ENCODE measurements at regions not wholly inside any gene's neighbourhood (a gene's known extent, or its start where the extent isn't known, plus 50 kb on each side); places are given as distances from the start of the nearest gene placed in this dataset.

DNA sequence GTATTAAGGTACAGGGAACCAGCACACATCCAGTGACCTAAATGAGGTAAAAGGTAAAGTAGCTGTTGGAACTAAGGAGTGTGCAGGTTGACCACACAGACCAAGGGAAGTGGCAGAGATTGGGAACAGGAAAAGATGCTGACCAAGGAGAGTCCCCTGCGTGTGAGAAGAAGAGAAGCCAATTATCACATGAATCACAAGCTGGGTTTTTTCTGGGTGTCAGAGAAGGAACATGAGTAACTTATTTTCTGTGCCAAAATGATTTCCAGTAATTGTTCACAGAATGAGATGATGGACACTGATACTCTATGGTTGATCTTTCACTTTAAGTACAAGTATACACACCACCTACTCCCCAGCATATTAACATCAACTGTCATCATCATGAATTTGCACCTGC is 130.7 kb upstream of the ACO1 start:
- TF ChIP-seq, protein P1, sequence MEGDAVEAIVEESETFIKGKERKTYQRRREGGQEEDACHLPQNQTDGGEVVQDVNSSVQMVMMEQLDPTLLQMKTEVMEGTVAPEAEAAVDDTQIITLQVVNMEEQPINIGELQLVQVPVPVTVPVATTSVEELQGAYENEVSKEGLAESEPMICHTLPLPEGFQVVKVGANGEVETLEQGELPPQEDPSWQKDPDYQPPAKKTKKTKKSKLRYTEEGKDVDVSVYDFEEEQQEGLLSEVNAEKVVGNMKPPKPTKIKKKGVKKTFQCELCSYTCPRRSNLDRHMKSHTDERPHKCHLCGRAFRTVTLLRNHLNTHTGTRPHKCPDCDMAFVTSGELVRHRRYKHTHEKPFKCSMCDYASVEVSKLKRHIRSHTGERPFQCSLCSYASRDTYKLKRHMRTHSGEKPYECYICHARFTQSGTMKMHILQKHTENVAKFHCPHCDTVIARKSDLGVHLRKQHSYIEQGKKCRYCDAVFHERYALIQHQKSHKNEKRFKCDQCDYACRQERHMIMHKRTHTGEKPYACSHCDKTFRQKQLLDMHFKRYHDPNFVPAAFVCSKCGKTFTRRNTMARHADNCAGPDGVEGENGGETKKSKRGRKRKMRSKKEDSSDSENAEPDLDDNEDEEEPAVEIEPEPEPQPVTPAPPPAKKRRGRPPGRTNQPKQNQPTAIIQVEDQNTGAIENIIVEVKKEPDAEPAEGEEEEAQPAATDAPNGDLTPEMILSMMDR (IDR thresholded peaks at IDR 0.05), result no peak

DNA sequence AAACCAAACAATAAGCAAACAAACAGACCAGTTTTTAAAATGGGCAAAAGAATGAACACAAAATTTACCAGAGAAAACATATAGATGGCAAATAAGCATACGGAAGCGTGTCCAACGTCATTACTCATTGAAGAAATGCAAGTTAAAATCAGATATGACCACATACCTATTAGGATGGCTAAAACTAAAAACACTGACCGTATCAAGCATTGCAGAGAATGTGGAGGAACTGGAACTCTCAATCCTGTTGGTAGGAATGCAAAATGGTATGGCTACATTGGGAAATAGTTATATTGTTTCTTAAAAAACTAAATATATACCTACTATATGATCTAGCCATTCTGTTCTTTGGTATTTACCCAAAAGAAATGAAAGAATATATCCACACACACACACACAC is 129.4 kb upstream of the ACO1 start:
- TF ChIP-seq, protein P1 (IDR thresholded peaks at IDR 0.05), result no peak

GRCh38 chr9:32258482-32258881 is 126.0 kb upstream of the ACO1 start:
- TF ChIP-seq, protein P1 (IDR thresholded peaks at IDR 0.05), result no peak

GRCh38 chr9:32260151-32260862 is 124.1 kb upstream of the ACO1 start:
- TF ChIP-seq, protein P1 (IDR thresholded peaks at IDR 0.05), result no peak

GRCh38 chr9:32264170-32264864 is 120.1 kb upstream of the ACO1 start:
- TF ChIP-seq, protein P1 (IDR thresholded peaks at IDR 0.05), result peak; percentile 30; the same call in 1 of the 2 replicates

- TF ChIP-seq, protein P1 (IDR thresholded peaks at IDR 0.05), result no peak
These were observed 119.4 kb upstream of the ACO1 start for GRCh38 chr9:32265037-32265436.

- TF ChIP-seq, protein P1 (IDR thresholded peaks at IDR 0.05), result no peak
These were observed 105.5 kb upstream of the ACO1 start for GRCh38 chr9:32278991-32279390.
